ENCODE measurements at regions not wholly inside any gene's neighbourhood (a gene's known extent, or its start where the extent isn't known, plus 50 kb on each side); places are given as distances from the start of the nearest gene placed in this dataset.

GRCh38 chr12:90076851-90077319 lies 368.2 kb upstream of the ATP2B1 start:
- no peak for DNase-seq (ENCODE audit: low read depth)

- DNase-seq (ENCODE audit: low read depth): no peak
These were observed 367.0 kb upstream of the ATP2B1 start for GRCh38 chr12:90075685-90076084.

- DNase-seq (ENCODE audit: low read depth): no peak
These were observed 365.4 kb upstream of the ATP2B1 start for GRCh38 chr12:90074086-90074485.

GRCh38 chr12:90071996-90072395 lies 363.4 kb upstream of the ATP2B1 start:
- no peak for DNase-seq (ENCODE audit: low read depth)

GRCh38 chr12:90069711-90070110 lies 361.1 kb upstream of the ATP2B1 start:
- DNase-seq (ENCODE audit: low read depth): no peak

- no peak for DNase-seq (ENCODE audit: low read depth)
These were observed 359.2 kb upstream of the ATP2B1 start for GRCh38 chr12:90067791-90068190.

GRCh38 chr12:90064852-90065801 lies 356.5 kb upstream of the ATP2B1 start:
- DNase-seq (ENCODE audit: low read depth): no peak

GRCh38 chr12:90062799-90063198 lies 354.2 kb upstream of the ATP2B1 start:
- DNase-seq (ENCODE audit: low read depth): no peak

- no peak for DNase-seq (ENCODE audit: low read depth)
These were observed 353.2 kb upstream of the ATP2B1 start for GRCh38 chr12:90061809-90062208.

- DNase-seq (ENCODE audit: low read depth): no peak
These were observed 351.4 kb upstream of the ATP2B1 start for GRCh38 chr12:90060031-90060430.

- DNase-seq (ENCODE audit: low read depth): no peak
These were observed 350.1 kb upstream of the ATP2B1 start for GRCh38 chr12:90058704-90059103.

- no peak for DNase-seq (ENCODE audit: low read depth)
These were observed 346.4 kb upstream of the ATP2B1 start for GRCh38 chr12:90055071-90055470.

GRCh38 chr12:90048918-90049317 lies 340.3 kb upstream of the ATP2B1 start:
- DNase-seq (ENCODE audit: low read depth): no peak

- DNase-seq (ENCODE audit: low read depth): no peak
These were observed 336.9 kb upstream of the ATP2B1 start for GRCh38 chr12:90045559-90045958.

GRCh38 chr12:90044069-90044468 lies 335.4 kb upstream of the ATP2B1 start:
- DNase-seq (ENCODE audit: low read depth): no peak

GRCh38 chr12:90042920-90043641 lies 334.4 kb upstream of the ATP2B1 start:
- no peak for DNase-seq (ENCODE audit: low read depth)

- no peak for DNase-seq (ENCODE audit: low read depth)
These were observed 329.7 kb upstream of the ATP2B1 start for GRCh38 chr12:90038289-90038688.

GRCh38 chr12:90037740-90038139 lies 329.1 kb upstream of the ATP2B1 start:
- DNase-seq (ENCODE audit: low read depth): no peak

- DNase-seq (ENCODE audit: low read depth): no peak
These were observed 328.0 kb upstream of the ATP2B1 start for GRCh38 chr12:90036637-90037036.

GRCh38 chr12:90030726-90031125 lies 322.1 kb upstream of the ATP2B1 start:
- no peak for DNase-seq (ENCODE audit: low read depth)

GRCh38 chr12:90029317-90029716 lies 320.7 kb upstream of the ATP2B1 start:
- DNase-seq (ENCODE audit: low read depth): no peak

GRCh38 chr12:90028635-90029051 lies 320.0 kb upstream of the ATP2B1 start:
- no peak for DNase-seq (ENCODE audit: low read depth)

Measured in stimulated activated CD8-positive, alpha-beta memory T cell treated with anti-CD3 and anti-CD28 coated beads, Interleukin-12 subunit alpha, Interleukin-12 subunit beta, amount 100 ng/mL, for 4 hours (primary cell).